GM21367 (cell line): ENCODE measurements at regions not wholly inside any gene's neighbourhood (a gene's known extent, or its start where the extent isn't known, plus 50 kb on each side); places are given as distances from the start of the nearest gene placed in this dataset.
"Not testable (repeated sequence)": the region's sequence is repeated elsewhere in the genome, so short reads cannot be mapped to it uniquely, and the experiment has no call there.

ENCODE experiments used
- ATAC-seq: cut with Tn5 transposase; IDR thresholded peaks from one replicate; pipeline ENCODE4 v1.9.1; 2021; ENCODE audit not compliant: unreplicated experiment

GRCh38 chr6:9361749-9362148 lies 926.4 kb upstream of the SLC35B3 start:
- ATAC-seq: no peak

GRCh38 chr6:9360881-9361280 lies 925.5 kb upstream of the SLC35B3 start:
- ATAC-seq: no peak

- no peak for ATAC-seq
Measured at GRCh38 chr6:9347608-9348007, 912.3 kb upstream of the SLC35B3 start.

- ATAC-seq: no peak
Measured at GRCh38 chr6:9346923-9347322, 911.6 kb upstream of the SLC35B3 start.

GRCh38 chr6:9335431-9335830 lies 900.1 kb upstream of the SLC35B3 start:
- no peak for ATAC-seq

- no peak for ATAC-seq
Measured at GRCh38 chr6:9334979-9335378, 899.6 kb upstream of the SLC35B3 start.

- no peak for ATAC-seq
Measured at GRCh38 chr6:9332241-9332780, 897.0 kb upstream of the SLC35B3 start.

GRCh38 chr6:9316831-9317230 lies 881.5 kb upstream of the SLC35B3 start:
- no peak for ATAC-seq

- no peak for ATAC-seq
Measured at GRCh38 chr6:9315966-9316650, 880.8 kb upstream of the SLC35B3 start.

GRCh38 chr6:9308284-9308683 lies 872.9 kb upstream of the SLC35B3 start:
- ATAC-seq: no peak

- ATAC-seq: no peak
Measured at GRCh38 chr6:9307786-9308185, 872.4 kb upstream of the SLC35B3 start.

- ATAC-seq: no peak
Measured at GRCh38 chr6:9307187-9307586, 871.8 kb upstream of the SLC35B3 start.

- no peak for ATAC-seq
Measured at GRCh38 chr6:9295644-9296043, 860.3 kb upstream of the SLC35B3 start.

GRCh38 chr6:9292975-9293374 lies 857.6 kb upstream of the SLC35B3 start:
- ATAC-seq: no peak

- not testable (repeated sequence) for ATAC-seq
Measured at GRCh38 chr6:9290342-9290741, 855.0 kb upstream of the SLC35B3 start.

- ATAC-seq: no peak
Measured at GRCh38 chr6:9272671-9273070, 837.3 kb upstream of the SLC35B3 start.

GRCh38 chr6:9266741-9267140 lies 831.4 kb upstream of the SLC35B3 start:
- no peak for ATAC-seq

GRCh38 chr6:9257215-9257614 lies 821.9 kb upstream of the SLC35B3 start:
- ATAC-seq: no peak

- no peak for ATAC-seq
Measured at GRCh38 chr6:9254251-9254650, 818.9 kb upstream of the SLC35B3 start.

- no peak for ATAC-seq
Measured at GRCh38 chr6:9252799-9253198, 817.5 kb upstream of the SLC35B3 start.

GRCh38 chr6:9250852-9251251 lies 815.5 kb upstream of the SLC35B3 start:
- no peak for ATAC-seq

- no peak for ATAC-seq
Measured at GRCh38 chr6:9248133-9248532, 812.8 kb upstream of the SLC35B3 start.

GRCh38 chr6:9240861-9241260 lies 805.5 kb upstream of the SLC35B3 start:
- no peak for ATAC-seq
